ENCODE measurements at regions not wholly inside any gene's neighbourhood (a gene's known extent, or its start where the extent isn't known, plus 50 kb on each side); places are given as distances from the start of the nearest gene placed in this dataset.

DNA sequence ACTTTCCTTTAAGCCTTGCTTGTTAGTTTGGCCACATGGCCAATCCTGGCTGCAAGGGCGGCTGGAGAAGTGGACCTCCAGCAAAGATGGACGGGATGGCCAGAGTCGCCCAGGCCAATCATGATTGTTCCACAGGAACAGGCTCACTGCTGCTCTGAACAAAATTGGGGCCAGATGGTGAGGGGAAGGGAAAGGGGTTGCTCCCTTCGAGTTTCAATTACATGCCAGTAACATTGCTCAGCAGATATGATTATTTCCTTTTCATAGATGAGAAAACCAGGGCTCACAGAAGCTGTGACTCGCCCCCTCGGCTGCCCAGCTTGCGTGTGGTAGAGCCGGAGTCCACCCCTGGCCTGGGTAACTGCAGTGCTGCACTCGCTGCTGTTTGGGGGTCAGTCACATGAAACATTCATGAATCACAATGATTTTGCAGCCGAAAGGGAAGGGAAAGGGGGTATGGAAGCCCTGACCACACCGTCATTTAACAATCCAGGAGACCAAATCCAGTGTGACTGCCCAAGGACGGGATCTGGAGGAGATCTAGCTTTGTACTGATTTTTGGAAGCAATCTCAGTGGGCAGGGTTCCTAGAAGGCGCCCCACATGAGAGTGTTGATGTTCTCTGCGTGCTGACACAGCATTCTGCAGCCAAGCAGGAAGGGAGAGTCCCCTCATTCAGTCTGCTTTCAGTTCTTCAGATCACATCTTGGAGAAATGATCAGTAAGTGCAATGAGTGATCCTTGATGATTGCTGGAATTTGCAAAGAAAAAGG is 77.3 kb upstream of the MSX1 start:
- DNase-seq (ENCODE audit: low spot score), result no peak
- TF ChIP-seq CTCF (IDR thresholded peaks at IDR 0.05; ENCODE audit: extremely low read depth, missing control alignments), result no peak

DNA sequence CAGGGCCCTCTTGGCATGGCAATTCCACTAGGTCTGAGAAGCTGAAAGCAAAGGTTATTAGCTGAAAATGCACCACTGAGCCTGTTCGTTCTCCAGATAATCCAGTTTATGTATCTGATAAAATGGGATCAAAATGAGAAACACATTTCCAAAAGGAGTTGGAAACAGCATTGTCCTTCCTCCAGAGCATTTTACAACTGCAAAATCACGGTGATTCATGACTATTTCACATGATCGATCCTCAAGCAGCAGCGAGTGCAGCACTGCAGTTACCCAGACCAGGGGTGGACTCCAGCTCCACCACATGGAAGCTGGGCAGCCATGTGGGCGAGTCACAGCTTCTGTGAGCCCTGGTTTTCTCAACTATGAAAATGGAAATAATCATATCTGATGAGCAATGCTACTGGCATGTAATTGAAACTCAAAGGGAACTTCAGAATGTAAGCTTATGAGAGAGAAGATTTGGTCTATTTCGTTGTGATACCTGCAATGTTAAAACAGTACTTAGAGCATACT is 78.7 kb upstream of the MSX1 start:
- no peak for DNase-seq (ENCODE audit: low spot score)
- TF ChIP-seq CTCF (IDR thresholded peaks at IDR 0.05; ENCODE audit: extremely low read depth, missing control alignments), result no peak

- no peak for TF ChIP-seq CTCF (IDR thresholded peaks at IDR 0.05; ENCODE audit: extremely low read depth, missing control alignments)
- no peak for DNase-seq (ENCODE audit: low spot score)
Observed at GRCh38 chr4:4779486-4779885, 80.0 kb upstream of the MSX1 start.

- no peak for DNase-seq (ENCODE audit: low spot score)
- no peak for TF ChIP-seq CTCF (IDR thresholded peaks at IDR 0.05; ENCODE audit: extremely low read depth, missing control alignments)
Observed at GRCh38 chr4:4779054-4779453, 80.4 kb upstream of the MSX1 start.

- no peak for DNase-seq (ENCODE audit: low spot score)
- no peak for TF ChIP-seq CTCF (IDR thresholded peaks at IDR 0.05; ENCODE audit: extremely low read depth, missing control alignments)
Observed at GRCh38 chr4:4778554-4778953, 80.9 kb upstream of the MSX1 start.

DNA sequence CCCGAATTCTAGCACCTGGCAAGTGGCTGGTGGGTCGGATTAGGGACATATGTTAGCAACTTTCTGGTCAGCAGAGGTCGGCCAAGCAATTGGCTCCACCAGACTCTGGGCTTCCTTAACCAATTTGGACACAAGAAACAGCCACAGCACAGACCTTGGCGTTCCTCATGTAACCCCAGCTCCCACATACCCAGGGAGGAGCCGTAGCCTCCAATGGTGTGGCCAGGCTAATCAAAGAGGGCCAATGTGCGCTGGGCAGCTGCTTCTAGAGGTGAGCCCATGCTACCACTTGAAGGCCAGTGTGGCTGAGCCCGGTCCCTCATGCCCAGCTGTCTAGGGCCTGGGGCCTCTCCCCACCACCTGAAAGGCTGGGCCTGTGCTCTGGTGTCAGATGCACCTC is 82.5 kb upstream of the MSX1 start:
- no peak for DNase-seq (ENCODE audit: low spot score)

More for the DNA sequence above, 82.5 kb upstream of the MSX1 start:
- no peak for TF ChIP-seq CTCF (IDR thresholded peaks at IDR 0.05; ENCODE audit: extremely low read depth, missing control alignments)

All from GM20000 (cell line).